Kidney glomerular epithelial cell (primary cell): ENCODE measurements at regions not wholly inside any gene's neighbourhood (a gene's known extent, or its start where the extent isn't known, plus 50 kb on each side); places are given as distances from the start of the nearest gene placed in this dataset.
A peak's percentile ranks its signal among the peaks of the same experiment; 100 is the strongest.
"Not testable (repeated sequence)": the region's sequence is repeated elsewhere in the genome, so short reads cannot be mapped to it uniquely, and the experiment has no call there.

ENCODE experiments used
- DNase-seq: peaks from one replicate; lab custom pipeline; 2025; lab: John Stamatoyannopoulos, UW

DNA sequence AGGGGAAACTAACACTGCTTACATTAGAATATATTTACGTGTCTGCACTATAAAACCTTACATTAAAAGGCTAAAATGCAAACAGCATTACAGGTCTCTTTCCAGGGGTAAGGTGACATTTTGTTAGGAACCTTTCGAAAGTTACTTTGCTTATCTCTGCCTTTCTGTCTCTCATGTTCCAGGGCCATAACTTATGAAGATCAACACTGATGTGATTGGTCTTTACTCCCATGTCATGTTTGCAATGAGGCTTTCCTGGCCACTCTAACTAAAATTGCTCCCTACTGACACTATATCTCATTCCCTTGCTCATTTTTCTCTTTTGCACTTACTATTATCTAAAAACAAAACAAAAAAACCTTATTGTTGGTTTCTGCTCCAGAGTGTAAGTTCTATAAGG, 119.0 kb downstream of the JRKL start:
- DNase-seq: no peak

DNA sequence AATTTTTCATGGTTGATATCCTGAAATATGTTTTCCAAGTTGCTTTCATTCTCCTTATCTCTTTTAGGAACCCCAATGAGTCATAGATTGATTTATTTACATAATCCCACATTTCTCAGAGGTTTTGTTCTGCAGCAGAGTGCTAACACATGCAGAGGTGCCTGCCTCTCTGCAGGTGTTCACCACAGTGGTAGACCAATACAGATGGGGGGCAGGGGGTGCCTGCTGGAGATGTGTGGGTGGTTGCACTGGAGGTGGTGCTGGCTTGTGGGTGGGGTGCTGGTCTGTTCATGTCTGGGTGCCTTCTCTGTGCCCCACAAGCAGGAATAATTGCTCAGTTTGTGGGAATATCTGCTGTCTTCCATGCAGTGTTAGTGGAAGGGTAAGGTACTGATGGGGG, 131.1 kb downstream of the JRKL start:
- no peak for DNase-seq

DNA sequence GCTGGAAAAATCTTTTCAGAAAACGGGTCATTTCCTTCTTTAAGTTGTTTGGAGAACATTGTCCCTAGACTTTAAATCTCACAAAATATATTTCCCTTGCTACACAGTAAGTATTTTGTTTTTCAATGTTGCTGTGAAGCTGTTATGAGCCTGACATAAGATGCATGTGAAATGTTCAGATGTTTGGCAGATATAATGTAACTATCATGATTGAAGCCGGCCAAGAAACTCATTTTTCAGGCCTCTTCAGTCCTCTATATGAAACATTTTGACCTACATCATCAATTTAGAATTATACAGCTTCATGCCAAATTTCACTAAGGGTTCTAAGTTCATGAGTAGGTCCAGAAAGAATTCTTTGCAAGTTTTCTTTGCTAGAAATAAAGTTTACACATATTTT, 133.8 kb downstream of the JRKL start:
- no peak for DNase-seq

DNA sequence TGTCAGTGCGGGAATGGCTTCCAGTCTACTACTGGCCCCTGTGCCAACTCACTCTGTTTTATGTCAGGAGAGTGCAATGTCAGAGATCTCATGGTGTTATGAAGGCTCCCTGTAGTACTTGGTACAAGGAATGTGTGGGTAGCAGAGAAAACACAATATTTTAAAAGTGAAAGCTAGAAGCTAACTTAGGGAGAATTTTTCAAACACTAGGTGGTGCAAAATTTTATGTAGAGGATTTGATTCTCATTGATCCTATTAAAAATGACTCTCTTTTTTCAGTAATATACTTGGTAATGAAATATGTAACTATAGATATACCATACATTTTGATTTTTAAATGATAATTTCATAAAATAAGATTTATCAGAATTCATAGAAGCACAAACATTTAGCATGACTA, 134.7 kb downstream of the JRKL start:
- DNase-seq: peak; percentile 24

DNA sequence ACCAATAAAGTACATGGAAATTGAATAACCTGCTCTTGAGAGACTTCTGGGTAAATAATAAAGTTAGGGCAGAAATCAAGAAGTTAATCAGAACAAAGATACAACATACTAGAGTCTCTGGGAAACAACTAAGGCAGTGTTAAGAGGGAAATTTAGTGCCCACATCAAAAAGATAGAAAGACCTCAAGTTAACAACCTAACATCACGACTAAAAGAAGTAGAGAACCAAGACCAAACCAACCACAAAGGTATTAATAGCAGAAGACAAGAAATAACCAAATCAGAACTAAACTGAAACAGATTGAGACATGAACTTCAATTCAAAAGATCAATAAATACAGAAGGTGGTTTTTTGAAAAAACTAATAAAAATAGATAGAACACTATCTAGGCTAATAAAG, 140.7 kb downstream of the JRKL start:
- DNase-seq: no peak

DNA sequence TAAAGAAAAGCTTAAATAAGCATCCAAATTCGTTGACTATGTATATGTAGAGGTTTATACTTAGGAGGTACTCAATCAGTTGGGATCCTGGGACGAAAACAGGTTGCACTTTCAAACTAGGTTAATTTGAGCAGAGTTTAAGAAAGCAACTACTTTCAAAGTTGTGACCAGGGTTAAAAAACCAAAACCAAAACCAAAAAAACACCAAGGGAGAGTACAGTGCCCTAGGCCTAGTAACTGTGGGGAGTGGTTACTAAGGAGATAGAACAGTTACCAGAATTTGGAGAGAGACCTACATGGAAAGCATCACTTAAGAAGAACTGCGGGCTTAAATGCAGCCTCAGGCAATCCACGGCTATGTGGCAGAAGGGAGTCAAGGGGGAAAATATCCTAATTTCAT, 148.3 kb downstream of the JRKL start:
- no peak for DNase-seq

DNA sequence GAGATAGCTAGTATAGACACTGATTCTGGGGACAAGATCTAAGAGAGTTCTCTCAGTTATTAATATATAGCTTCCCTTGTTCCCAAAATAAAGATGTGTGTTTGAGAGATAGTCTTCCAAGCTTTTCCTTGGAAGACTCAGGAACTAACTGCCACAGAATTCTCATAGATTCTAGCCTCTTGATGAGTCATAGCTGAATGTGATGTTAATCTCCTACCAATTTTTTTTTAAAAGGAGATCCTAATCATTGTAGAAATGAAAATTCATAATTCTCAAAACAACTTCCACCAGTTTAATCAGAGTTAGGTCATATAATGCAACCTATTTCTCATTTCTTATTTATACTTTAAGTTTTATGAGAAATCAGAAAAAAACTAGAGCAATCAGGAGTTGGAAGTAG, 148.8 kb downstream of the JRKL start:
- no peak for DNase-seq

DNA sequence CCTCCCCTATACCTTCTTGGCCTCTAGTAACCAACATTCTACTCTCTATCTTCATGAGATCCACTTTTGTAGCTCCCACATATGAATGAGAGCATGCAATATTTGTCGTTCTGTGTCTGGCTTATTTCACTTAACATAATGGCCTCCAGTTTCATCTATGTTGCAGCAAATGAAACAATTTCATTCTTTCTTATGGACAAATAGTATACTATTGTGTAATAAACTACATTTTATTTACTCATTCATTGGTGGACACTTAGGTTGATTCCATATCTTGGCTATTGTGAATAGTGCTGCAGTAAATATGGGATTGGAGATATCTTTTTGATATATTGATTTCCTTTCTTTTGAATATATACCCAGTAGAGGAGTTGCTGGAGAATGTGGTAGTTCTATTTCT, 151.1 kb downstream of the JRKL start:
- no peak for DNase-seq

DNA sequence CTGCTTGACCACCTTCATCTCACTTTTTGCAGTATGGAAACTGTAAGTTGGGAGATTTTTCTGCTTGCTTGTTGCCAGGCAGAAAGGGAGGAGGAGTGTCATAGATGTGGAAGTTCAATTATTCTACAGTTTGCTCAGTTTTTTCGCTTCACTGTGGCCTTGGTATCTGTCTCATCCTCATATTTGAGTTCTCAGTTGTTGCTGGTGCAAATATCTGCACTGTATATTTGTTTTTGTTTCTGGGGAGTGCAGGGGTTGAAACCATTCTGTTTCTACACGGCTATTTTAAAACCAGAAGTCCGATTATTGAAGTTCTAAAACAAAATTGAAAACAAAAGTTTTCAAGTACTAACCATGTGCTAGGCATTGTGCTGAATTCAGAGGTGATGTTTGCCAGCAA, 153.4 kb downstream of the JRKL start:
- no peak for DNase-seq

DNA sequence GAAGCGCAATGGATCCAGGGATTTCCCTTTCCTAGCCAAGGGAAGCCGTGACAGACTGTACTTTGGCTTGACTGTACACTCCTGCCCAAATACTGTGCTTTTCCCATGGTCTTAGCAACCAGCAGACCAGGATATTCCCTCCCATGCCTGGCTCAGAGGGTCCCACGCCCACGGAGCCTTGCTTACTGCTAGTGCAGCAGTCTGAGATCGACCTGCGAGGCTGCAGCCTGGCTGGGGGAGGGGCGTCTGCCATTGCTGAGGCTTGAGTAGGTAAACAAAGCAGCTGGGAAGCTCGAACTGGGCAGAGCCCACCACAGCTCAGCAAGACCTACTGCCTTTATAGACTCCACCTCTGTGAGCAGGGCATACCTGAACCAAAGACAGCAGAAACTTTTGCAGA, 155.4 kb downstream of the JRKL start:
- DNase-seq: not testable (repeated sequence)

DNA sequence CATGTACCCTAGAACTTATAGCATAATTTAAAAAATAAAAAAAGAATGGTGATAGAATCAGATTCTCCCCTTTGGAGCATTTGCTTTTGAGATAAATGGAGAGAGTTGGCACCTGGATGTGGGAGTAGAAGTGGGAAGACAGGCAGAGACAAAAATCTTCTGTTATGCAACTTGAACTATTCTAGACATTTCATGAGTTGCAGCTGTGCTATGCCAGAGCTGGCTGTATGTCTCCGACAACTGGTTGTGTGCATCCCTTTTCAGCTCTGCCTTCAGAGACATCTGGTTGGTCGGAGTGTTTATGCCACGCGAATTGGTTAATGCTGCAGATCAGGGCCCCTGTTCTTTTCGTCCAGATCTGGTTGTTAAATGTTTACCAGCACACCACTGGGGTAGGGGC, 161.3 kb downstream of the JRKL start:
- no peak for DNase-seq

DNA sequence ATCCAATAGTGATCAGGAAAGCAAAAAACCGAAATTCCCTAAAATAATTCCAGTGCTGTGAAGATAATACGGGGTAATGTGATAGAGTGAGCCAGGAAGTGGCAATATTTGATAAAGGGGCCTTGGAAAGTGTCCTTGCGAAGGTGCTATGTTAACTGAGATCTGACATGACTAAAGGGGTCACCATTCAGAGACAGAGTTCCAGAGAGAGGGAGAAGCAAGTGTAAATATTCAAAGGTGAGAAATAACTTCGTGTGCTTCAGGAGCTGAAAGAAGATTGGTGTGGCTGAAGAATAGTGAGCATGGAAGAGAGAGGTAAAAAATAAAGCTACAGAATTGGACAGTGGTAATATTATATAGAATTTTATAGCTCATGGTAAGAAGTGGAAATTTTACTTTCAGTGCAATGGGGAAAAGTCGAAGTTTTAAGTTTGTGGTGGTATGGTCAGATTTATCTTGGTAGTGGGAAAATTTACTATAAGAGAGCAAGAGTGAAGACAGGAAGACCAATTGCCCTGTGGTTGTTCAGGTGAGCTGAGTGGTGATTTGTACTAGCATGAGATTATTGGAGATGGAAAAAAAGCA, 164.5 kb downstream of the JRKL start:
- no peak for DNase-seq

DNA sequence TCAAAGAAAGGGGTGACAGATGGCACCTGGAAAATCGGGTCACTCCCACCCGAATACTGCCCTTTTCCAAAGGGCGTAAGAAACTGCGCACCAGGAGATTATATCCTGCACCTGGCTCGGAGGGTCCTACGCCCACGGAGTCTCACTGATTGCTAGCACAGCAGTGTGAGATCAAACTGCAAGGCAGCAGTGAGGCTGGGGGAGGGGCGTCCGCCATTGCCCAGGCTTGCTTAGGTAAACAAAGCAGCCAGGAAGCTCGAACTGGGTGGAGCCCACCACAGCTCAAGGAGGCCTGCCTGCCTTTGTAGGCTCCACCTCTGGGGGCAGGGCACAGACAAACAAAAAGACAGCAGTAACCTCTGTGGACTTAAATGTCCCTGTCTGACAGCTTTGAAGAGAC, 166.0 kb downstream of the JRKL start:
- DNase-seq: not testable (repeated sequence)

DNA sequence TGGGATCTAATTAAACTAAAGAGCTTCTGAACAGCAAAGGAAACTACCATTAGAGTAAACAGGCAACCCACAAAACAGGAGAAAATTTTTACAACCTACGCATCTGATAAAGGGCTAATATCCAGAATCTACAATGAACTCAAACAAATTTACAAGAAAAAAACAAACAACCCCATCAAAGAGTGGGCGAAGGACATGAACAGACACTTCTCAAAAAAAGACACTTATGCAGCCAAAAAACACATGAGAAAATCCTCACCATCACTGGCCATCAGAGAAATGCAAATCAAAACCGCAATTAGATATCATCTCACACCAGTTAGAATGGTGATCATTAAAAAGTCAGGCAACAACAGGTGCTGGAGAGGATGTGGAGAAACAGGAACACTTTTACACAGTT, 170.9 kb downstream of the JRKL start:
- DNase-seq: not testable (repeated sequence)

DNA sequence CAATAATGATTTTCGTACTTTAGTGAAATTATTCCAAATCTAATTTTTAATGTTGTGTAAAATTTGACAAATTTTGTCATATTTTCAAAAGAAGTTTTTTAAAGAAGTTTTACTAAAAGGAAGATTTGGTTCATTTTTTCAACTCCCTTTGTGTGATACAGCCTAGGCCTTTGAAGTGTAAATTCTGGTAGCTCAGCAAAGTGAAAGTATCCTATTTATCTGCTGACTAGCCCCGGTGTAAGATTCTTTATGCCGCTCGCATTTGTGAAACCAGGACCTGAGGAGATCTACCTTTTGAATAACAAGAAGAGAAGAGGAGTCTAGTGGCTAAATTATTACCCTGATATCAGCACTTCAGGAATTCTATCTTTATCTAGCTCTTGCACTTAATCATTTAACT, 177.4 kb downstream of the JRKL start:
- peak; percentile 4 for DNase-seq

DNA sequence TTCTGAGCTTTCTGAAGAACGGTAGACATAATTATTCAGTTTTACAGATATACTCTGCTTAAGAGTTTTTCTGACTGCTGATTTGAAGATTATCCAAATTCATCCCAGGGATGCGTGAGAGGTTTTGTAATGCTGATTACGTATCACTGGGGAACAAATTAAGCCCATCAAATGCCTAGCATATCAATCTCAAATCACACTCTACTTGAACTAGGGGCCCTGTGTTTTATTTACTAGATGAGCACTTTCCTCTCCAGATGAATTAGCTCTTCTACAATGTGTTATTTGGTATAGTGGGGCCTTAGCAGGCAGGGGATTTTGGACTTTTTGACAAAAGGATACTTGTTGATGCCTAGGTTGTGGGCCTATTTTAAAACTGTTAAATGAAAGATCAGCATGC, 177.9 kb downstream of the JRKL start:
- DNase-seq: no peak

DNA sequence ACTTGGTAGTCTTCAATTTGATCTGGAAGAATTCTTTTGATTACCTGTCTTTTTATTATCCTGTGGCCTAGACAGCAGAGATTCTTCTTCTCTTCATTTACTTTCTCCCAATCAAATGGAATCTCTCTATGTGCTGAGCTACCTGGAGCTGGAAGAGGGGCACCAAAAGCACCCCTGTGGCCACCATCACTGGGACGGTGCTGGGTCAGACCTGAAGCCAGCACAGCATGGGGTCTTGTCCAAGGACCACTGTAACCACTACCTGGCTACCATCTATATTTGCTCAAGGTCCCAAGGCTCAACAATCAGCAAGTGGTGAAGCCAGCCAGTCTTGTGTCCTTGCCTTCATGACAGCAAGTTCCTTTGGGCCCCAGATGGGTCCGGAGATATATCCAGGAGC, 186.6 kb downstream of the JRKL start:
- DNase-seq: no peak

DNA sequence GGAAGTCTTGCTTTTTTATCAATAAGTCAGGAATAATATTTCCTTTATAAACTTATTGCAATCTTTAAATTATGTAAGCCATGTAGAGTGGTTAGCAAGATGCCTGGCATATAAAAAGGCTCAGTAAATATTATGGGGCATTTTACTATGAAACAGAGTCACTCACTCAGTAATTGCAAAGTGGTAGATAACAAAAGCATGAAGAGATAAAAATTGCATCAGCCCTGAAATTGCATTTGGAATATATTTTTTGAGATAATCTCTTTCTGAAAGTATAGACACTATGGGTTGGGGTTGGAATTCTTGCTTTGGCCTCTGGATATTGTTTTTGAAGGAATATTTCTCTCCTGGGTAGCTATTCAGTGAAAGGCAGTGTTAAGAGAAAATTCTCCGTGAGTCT, 188.6 kb downstream of the JRKL start:
- DNase-seq: no peak

DNA sequence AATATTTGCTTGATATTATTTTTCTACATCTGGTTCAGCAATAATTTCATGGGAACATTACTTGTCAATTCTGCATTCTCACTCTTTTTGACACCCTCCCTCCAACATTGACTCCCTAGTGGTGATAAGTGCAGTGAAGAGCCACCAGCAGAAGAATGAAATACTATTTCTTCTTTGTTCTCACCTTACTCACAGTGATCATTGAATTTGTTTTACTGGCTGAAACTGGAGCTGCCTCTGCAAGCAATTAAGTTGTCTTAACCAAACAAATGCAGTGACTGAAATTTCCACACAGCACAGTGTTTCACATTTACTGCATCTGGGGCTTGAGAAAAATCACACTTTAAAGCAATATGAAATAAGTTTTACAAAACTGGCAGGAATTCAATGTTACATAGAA, 189.8 kb downstream of the JRKL start:
- no peak for DNase-seq

DNA sequence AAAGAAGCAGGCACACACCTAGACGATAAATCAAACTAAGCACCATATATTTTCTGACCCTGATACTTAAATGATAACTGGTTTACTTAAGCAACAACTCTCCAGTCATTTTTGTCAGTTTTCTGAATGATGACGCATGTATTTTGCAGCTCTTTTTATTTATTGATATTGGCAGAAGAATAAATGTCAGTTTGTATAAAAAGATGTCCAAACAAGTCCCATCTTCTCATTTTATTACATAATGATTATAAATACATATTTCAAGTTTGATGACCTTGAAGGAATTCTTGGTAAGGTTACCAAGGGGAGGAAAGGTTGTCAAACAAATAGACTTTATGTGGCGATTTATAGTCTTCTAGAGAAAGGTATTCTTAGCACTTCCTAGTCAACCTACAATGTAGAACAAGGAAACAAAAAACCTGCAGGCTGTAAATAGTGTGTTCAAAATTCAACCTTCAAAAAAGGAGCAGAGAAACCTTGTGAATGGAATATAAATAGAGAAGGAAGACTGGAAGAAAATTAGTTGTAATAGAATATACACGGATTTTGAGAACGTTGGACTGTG, 190.7 kb downstream of the JRKL start:
- no peak for DNase-seq

DNA sequence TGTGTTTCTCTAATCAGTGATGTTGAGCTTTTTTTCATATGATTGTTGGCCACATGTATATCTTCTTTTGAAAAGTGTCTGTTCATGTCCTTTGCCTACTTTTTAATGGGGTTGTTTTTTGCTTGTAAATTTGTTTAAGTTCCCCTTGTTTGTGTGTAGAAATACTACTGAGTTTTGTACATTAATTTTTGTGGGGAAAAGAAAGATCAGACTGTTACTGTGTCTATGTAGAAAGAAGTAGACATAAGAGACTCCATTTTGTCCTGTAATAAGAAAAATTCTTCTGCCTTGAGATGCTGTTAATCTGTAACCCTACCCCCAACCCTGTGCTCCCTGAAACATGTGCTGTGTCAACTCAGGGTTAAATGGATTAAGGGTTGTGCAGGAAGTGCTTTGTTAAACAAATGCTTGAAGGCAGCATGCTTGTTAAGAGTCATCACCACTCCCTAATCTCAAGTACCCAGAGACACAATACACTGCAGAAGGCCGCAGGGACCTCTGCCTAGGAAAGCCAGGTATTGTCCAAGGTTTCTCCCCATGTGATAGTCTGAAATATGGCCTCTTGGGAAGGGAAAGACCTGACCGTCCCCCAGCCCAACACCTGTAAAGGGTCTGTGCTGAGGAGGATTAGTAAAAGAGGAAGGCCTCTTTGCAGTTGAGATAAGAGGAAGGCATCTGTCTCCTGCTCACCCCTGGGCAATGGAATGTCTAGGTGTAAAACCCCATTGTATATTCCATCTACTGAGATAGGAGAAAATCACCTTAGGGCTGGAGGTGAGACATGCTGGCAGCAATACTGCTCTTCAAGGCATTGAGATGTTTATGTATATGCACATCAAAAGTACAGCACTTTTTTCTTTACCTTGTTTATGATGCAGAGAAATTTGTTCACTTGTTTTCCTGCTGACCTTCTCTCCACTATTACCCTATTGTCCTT, 196.4 kb downstream of the JRKL start:
- not testable (repeated sequence) for DNase-seq

DNA sequence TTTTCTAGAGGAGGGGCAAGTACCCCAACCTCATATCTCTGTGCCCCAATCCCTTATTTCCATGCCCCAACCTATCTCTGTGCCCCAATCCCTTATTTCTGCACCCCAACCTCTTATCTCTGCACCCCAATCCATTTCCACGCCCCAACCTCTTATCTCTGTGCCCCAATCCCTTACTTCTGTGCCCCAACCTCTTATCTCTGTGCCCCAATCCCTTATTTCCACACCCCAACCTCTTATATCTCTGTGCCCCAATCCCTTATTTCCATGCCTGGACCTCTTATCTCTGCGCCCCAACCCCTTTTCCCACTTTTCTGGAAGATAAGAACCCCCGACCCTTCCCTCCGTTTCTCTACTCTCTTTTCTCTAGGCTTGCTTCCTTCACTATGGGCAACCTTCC, 199.0 kb downstream of the JRKL start:
- DNase-seq: not testable (repeated sequence)

DNA sequence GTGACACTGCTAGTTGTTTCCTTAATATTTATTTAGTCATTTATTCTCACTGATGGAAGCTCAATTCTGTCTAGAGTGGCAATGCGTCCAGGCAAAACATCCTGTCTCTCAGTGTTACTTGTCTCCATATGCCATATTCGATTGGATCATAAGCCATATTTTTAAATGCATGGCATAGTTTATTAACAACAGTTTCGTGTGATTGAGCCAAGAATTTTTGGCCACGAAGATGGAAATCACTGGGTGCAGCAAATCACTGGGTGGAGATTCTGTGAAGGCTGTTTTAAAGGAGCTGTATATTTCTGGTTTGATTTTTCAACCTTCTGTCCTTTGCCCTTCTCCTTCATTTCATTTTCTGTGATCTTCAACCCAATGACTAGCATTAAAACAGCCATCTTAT, 205.2 kb downstream of the JRKL start:
- DNase-seq: no peak
